ENCODE measurements at regions not wholly inside any gene's neighbourhood (a gene's known extent, or its start where the extent isn't known, plus 50 kb on each side); places are given as distances from the start of the nearest gene placed in this dataset.

GRCh38 chr4:178415925-178416324, 973.7 kb upstream of the AGA start:
- H3K9ac ChIP-seq (ENCODE audit: insufficient read depth, low read length, poor library complexity, severe bottlenecking) = no peak overlapping the region
- no peak for DNase-seq
- H3K4me3 Mint-ChIP-seq = no peak overlapping the region
- H3K4me1 ChIP-seq (ENCODE audit: control insufficient read depth in 1 of 2, insufficient read depth in 2 of 2, low read length in 2 of 2) = no peaks in the 10 kb centered on the region
- H3K9me3 ChIP-seq (replicated peaks in 1 of 2; ENCODE audit: control insufficient read depth in 1 of 2, insufficient read depth in 1 of 2, low read length in 2 of 2) = peaks cover 6 to 25% of the 10 kb centered on the region in 2 donors
- H3K27ac ChIP-seq (ENCODE audit: low read depth in 1 of 2, low read length in 2 of 2) = no peak overlapping the region
- no peaks in the 10 kb centered on the region for H3K27me3 Mint-ChIP-seq (ENCODE audit: low read depth in 3 of 3)
- H3K4me1 Mint-ChIP-seq = no peaks in the 10 kb centered on the region
- peaks cover 3 to 17% (median 8%) of the 10 kb centered on the region in 7 donors for H3K9me3 Mint-ChIP-seq
- H3K27ac Mint-ChIP-seq = no peak overlapping the region
- H3K36me3 Mint-ChIP-seq = no peaks in the 10 kb centered on the region
- H3K79me2 ChIP-seq (ENCODE audit: insufficient read depth, low read length) = no peaks in the 10 kb centered on the region
- H3K4me2 ChIP-seq (replicated peaks; ENCODE audit: extremely low read depth, low read length, poor library complexity, severe bottlenecking) = no peak overlapping the region
- TF ChIP-seq CTCF (IDR thresholded peaks at IDR 0.05) = no peak
- no peak overlapping the region for H3K4me3 ChIP-seq (replicated peaks in 1 of 3; ENCODE audit: low read depth in 2 of 3, low read length in 3 of 3)
- intact Hi-C loops (cut with micrococcal nuclease) = no loop called here
- H2AFZ ChIP-seq (ENCODE audit: insufficient read depth, low read depth, low read length, poor library complexity, severe bottlenecking) = no peak overlapping the region
- H4K20me1 ChIP-seq (ENCODE audit: insufficient read depth, low read length) = no peaks in the 10 kb centered on the region
- no peaks in the 10 kb centered on the region for H3K36me3 ChIP-seq (replicated peaks in 1 of 2; ENCODE audit: control insufficient read depth in 1 of 2, insufficient read depth in 2 of 2, low read length in 2 of 2)
- WGBS (ENCODE audit: insufficient coverage) = 90% methylated on average over 13 of the region's 14 CpGs
- H3K27me3 ChIP-seq (ENCODE audit: control insufficient read depth in 2 of 2, insufficient read depth in 2 of 2, low read length in 2 of 2) = no peaks in the 10 kb centered on the region

- H3K9me3 ChIP-seq (replicated peaks in 1 of 2; ENCODE audit: control insufficient read depth in 1 of 2, insufficient read depth in 1 of 2, low read length in 2 of 2) = peaks cover 12 to 27% of the 10 kb centered on the region in 2 donors
- no peak overlapping the region for H3K4me2 ChIP-seq (replicated peaks; ENCODE audit: extremely low read depth, low read length, poor library complexity, severe bottlenecking)
- H3K4me3 ChIP-seq (replicated peaks in 1 of 3; ENCODE audit: low read depth in 2 of 3, low read length in 3 of 3) = no peak overlapping the region
- no peaks in the 10 kb centered on the region for H3K36me3 ChIP-seq (replicated peaks in 1 of 2; ENCODE audit: control insufficient read depth in 1 of 2, insufficient read depth in 2 of 2, low read length in 2 of 2)
- Mint-ChIP-seq H3K4me3 (no peak overlapping the region), H3K27me3 (ENCODE audit: low read depth in 3 of 3) (no peaks in the 10 kb centered on the region), H3K27ac (no peak overlapping the region), H3K4me1 (no peaks in the 10 kb centered on the region), H3K36me3 (no peaks in the 10 kb centered on the region), H3K9me3 (peaks cover 2 to 12% (median 6%) of the 10 kb centered on the region in 7 donors)
- no peaks in the 10 kb centered on the region for H3K4me1 ChIP-seq (ENCODE audit: control insufficient read depth in 1 of 2, insufficient read depth in 2 of 2, low read length in 2 of 2)
- H3K27me3 ChIP-seq (ENCODE audit: control insufficient read depth in 2 of 2, insufficient read depth in 2 of 2, low read length in 2 of 2) = no peaks in the 10 kb centered on the region
- H3K9ac ChIP-seq (ENCODE audit: insufficient read depth, low read length, poor library complexity, severe bottlenecking) = no peak overlapping the region
- H3K27ac ChIP-seq (ENCODE audit: low read depth in 1 of 2, low read length in 2 of 2) = no peak overlapping the region
- intact Hi-C loops (cut with micrococcal nuclease) = no loop called here
- no peaks in the 10 kb centered on the region for H3K79me2 ChIP-seq (ENCODE audit: insufficient read depth, low read length)
- H4K20me1 ChIP-seq (ENCODE audit: insufficient read depth, low read length) = no peaks in the 10 kb centered on the region
- TF ChIP-seq CTCF (IDR thresholded peaks at IDR 0.05) = no peak
- DNase-seq = no peak
- no peak overlapping the region for H2AFZ ChIP-seq (ENCODE audit: insufficient read depth, low read depth, low read length, poor library complexity, severe bottlenecking)
- no CpG with 5 or more reads among the region's 2 CpGs for WGBS (ENCODE audit: insufficient coverage)
Measured at GRCh38 chr4:178423366-178423765, 981.1 kb upstream of the AGA start.

All from CD14-positive monocyte (primary cell).